Spleen (tissue), 11 donors: ENCODE measurements at regions not wholly inside any gene's neighbourhood (a gene's known extent, or its start where the extent isn't known, plus 50 kb on each side); places are given as distances from the start of the nearest gene placed in this dataset.

Source experiments
- DNase-seq: peaks from one replicate; pipeline ENCODE4 v3.0.0-alpha.2; 2020
- H3K27ac ChIP-seq, 8 donors: fragments of 200-600 bp; sonication (generic) in 7 of 8; 1 replicate in 4 of 8; 2 replicates in 4 of 8; pipeline versions ENCODE4 v1.5.0 to v1.8.0; 2016 to 2021; ENCODE audit warnings: inconsistent platforms in 4 of 8, mild to moderate bottlenecking in 4 of 8, moderate library complexity in 1 of 8
- H3K27me3 ChIP-seq, 7 donors: fragments of 200-600 bp; sonication (generic) in 6 of 7; replicated peaks in 1 of 7; 1 replicate in 4 of 7; 2 replicates in 3 of 7; pipeline versions ENCODE4 v1.5.0 to v1.8.0; 2016 to 2021; ENCODE audit warnings: inconsistent platforms in 3 of 7, mild to moderate bottlenecking in 1 of 7
- H3K36me3 ChIP-seq, 6 donors: fragments of 200-600 bp; sonication (generic) in 5 of 6; 1 replicate in 4 of 6; 2 replicates in 2 of 6; pipeline versions ENCODE4 v1.5.0 to v1.8.0; 2016 to 2021; ENCODE audit warnings: inconsistent platforms in 2 of 6
- H3K4me1 ChIP-seq, 6 donors: fragments of 200-600 bp; sonication (generic) in 5 of 6; 1 replicate in 3 of 6; 2 replicates in 3 of 6; pipeline versions ENCODE4 v1.5.0 to v1.8.0; 2016 to 2021; ENCODE audit warnings: inconsistent platforms in 3 of 6
- H3K4me3 ChIP-seq, 8 donors: fragments of 200-600 bp; sonication (generic) in 7 of 8; 1 replicate in 4 of 8; 2 replicates in 4 of 8; pipeline versions ENCODE4 v1.5.0 to v1.8.0; 2016 to 2021; ENCODE audit warnings: inconsistent platforms in 4 of 8, mild to moderate bottlenecking in 4 of 8, moderate library complexity in 2 of 8
- H3K9me3 ChIP-seq, 8 donors: fragments of 200-600 bp; sonication (generic) in 7 of 8; 1 replicate in 4 of 8; 2 replicates in 4 of 8; pipeline versions ENCODE4 v1.5.0 to v1.8.0; 2016 to 2021; ENCODE audit warnings: inconsistent platforms in 4 of 8
- CTCF ChIP-seq, 11 experiments: fragments of 200-600 bp in 7 of 11; fragments of 450-650 bp in 4 of 11; sonication (generic) in 4 of 11; IDR thresholded peaks in 8 of 11; conservative IDR thresholded peaks in 3 of 11; 1 replicate in 7 of 11; 2 replicates in 4 of 11; pipeline versions ENCODE4 v1.4.0 to v1.8.0; 2016 to 2021; ENCODE audit warnings: antibody characterized with exemption in 11 of 11, inconsistent platforms in 4 of 11, mild to moderate bottlenecking in 1 of 11
- POLR2A ChIP-seq, 3 donors: fragments of 450-650 bp; IDR thresholded peaks; one replicate each; pipeline ENCODE4 v1.5.1; 2017; ENCODE audit warnings: antibody characterized with exemption in 3 of 3, mild to moderate bottlenecking in 1 of 3
- POLR2AphosphoS5 ChIP-seq, 3 donors: sonication (generic); formaldehyde crosslinking; IDR thresholded peaks; one replicate each; pipeline ENCODE4 v1.5.1; 2017; ENCODE audit warnings: antibody characterized with exemption in 3 of 3
- WGBS, 5 donors: extraction: QIAGEN DNeasy Blood & Tissue Kit in 3 of 5; methylation state at CpG; one replicate each; pipeline versions ENCODE4 v1.1.5 to v1.1.7; 2013 to 2018; 5-methylcytosine and 5-hydroxymethylcytosine counted together
- intact Hi-C: fragments of 100-400 bp; cut with DNase I; formaldehyde crosslinking; loops from one replicate; pipeline ENCODE4 v1.15.0; 2023; ENCODE audit warnings: low total_unique reads
- donor health status: healthy with polysubstance abuse.
- donor health status: DM: no; HTN: no; CAD: no; lungs with moderate emphysema.
- donor health status: DM: no; HTN: no; CAD: no.
- donor health status: Bipolar disorder and iron deficiency.
- donor health status: healthy.
- donor health status: DM: no; HTN: no; CAD: no.
- donor health status: DM: yes; HTN: yes; CAD: no.

- 83 to 100% (median 95%) methylated on average over 1 of the region's 1 CpG for WGBS, 5 donors
- Histone ChIP-seq H3K4me1 (no peaks in the 10 kb centered on the region), H3K27ac (no peak overlapping the region), H3K9me3 (no peaks in the 10 kb centered on the region), H3K36me3 (no peaks in the 10 kb centered on the region), H3K27me3 (no peaks in the 10 kb centered on the region), H3K4me3 (no peak overlapping the region)
- intact Hi-C loops: no loop called here
- DNase-seq: no peak
- no peak for TF ChIP-seq POLR2AphosphoS5 (IDR thresholded peaks at IDR 0.05)
- TF ChIP-seq CTCF (IDR thresholded peaks at IDR 0.05 in 8 of 11, conservative IDR thresholded peaks at IDR 0.05 in 3 of 11): no peak
- no peak for TF ChIP-seq POLR2A (IDR thresholded peaks at IDR 0.05)
Observed at GRCh38 chr5:145681216-145681615, 153.9 kb downstream of the PRELID2 start.

- no peaks in the 10 kb centered on the region for H3K4me1 ChIP-seq
- no peaks in the 10 kb centered on the region for H3K9me3 ChIP-seq
- DNase-seq: no peak
- TF ChIP-seq POLR2AphosphoS5 (IDR thresholded peaks at IDR 0.05) (no peak), POLR2A (IDR thresholded peaks at IDR 0.05) (no peak), CTCF (IDR thresholded peaks at IDR 0.05 in 8 of 11, conservative IDR thresholded peaks at IDR 0.05 in 3 of 11) (no peak)
- no peak overlapping the region for H3K27ac ChIP-seq
- H3K4me3 ChIP-seq: no peak overlapping the region
- intact Hi-C loops: no loop called here
- H3K27me3 ChIP-seq: no peaks in the 10 kb centered on the region
- H3K36me3 ChIP-seq: no peaks in the 10 kb centered on the region
- 73 to 91% (median 87%) methylated on average over 7 of the region's 7 CpGs for WGBS, 5 donors
Observed at GRCh38 chr5:145680767-145681166, 154.4 kb downstream of the PRELID2 start.

GRCh38 chr5:145680169-145680568 lies 155.0 kb downstream of the PRELID2 start:
- Histone ChIP-seq H3K4me1 (no peaks in the 10 kb centered on the region), H3K27me3 (no peaks in the 10 kb centered on the region), H3K27ac (no peak overlapping the region), H3K4me3 (no peak overlapping the region), H3K36me3 (no peaks in the 10 kb centered on the region), H3K9me3 (no peaks in the 10 kb centered on the region)
- DNase-seq: no peak
- TF ChIP-seq CTCF (IDR thresholded peaks at IDR 0.05 in 8 of 11, conservative IDR thresholded peaks at IDR 0.05 in 3 of 11) (peak in 1 of 11 experiments; percentile 18), POLR2AphosphoS5 (IDR thresholded peaks at IDR 0.05) (no peak)
- intact Hi-C loops: no loop called here

- no peak for DNase-seq
- no peaks in the 10 kb centered on the region for H3K9me3 ChIP-seq
- intact Hi-C loops: no loop called here
- H3K36me3 ChIP-seq: no peaks in the 10 kb centered on the region
- H3K4me3 ChIP-seq: no peak overlapping the region
- TF ChIP-seq POLR2A (IDR thresholded peaks at IDR 0.05) (no peak), POLR2AphosphoS5 (IDR thresholded peaks at IDR 0.05) (no peak), CTCF (IDR thresholded peaks at IDR 0.05 in 8 of 11, conservative IDR thresholded peaks at IDR 0.05 in 3 of 11) (no peak)
- no peak overlapping the region for H3K27ac ChIP-seq
- no peaks in the 10 kb centered on the region for H3K27me3 ChIP-seq
- WGBS, 5 donors: 78 to 96% (median 89%) methylated on average over 2 of the region's 2 CpGs
- no peaks in the 10 kb centered on the region for H3K4me1 ChIP-seq
Observed at GRCh38 chr5:145678255-145678654, 156.9 kb downstream of the PRELID2 start.
